Trophoblast cell (in vitro differentiated cells and primary cell): ENCODE measurements at regions not wholly inside any gene's neighbourhood (a gene's known extent, or its start where the extent isn't known, plus 50 kb on each side); places are given as distances from the start of the nearest gene placed in this dataset.
"Not testable (repeated sequence)": the region's sequence is repeated elsewhere in the genome, so short reads cannot be mapped to it uniquely, and the experiment has no call there.

ENCODE experiments used
- DNase-seq, 2 donors: peaks; one replicate each; pipeline ENCODE4 v3.0.0-alpha.2; 2016
- H2AFZ ChIP-seq: 2 replicates; pipeline ENCODE4 v1.6.1; 2013; ENCODE audit warnings: low read length, moderate library complexity, mild to moderate bottlenecking; ENCODE audit not compliant: insufficient read depth, poor library complexity
- H2AK5ac ChIP-seq: 2 replicates; pipeline ENCODE4 v1.6.1; 2013; ENCODE audit warnings: mild to moderate bottlenecking, low read length
- H2BK120ac ChIP-seq: 2 replicates; pipeline ENCODE4 v1.6.1; 2013; ENCODE audit warnings: low read length, mild to moderate bottlenecking, moderate library complexity; ENCODE audit not compliant: insufficient read depth, poor library complexity
- H2BK12ac ChIP-seq: 2 replicates; pipeline ENCODE4 v1.6.1; 2013; ENCODE audit warnings: mild to moderate bottlenecking, low read length, moderate library complexity
- H2BK5ac ChIP-seq: 2 replicates; pipeline ENCODE4 v1.6.1; 2013; ENCODE audit warnings: low read length, low read depth, moderate library complexity, mild to moderate bottlenecking; ENCODE audit not compliant: poor library complexity
- H3K14ac ChIP-seq: 2 replicates; pipeline ENCODE4 v1.6.1; 2013; ENCODE audit warnings: mild to moderate bottlenecking, low read length
- H3K18ac ChIP-seq: 2 replicates; pipeline ENCODE4 v1.6.1; 2013; ENCODE audit warnings: mild to moderate bottlenecking, low read length
- H3K23ac ChIP-seq: 2 replicates; pipeline ENCODE4 v1.6.1; 2013; ENCODE audit warnings: low read length
- H3K27ac ChIP-seq: 2 replicates; pipeline ENCODE4 v1.5.1; 2013; ENCODE audit warnings: low read depth, mild to moderate bottlenecking, inconsistent platforms, low read length, moderate library complexity
- H3K27me3 ChIP-seq: 2 replicates; pipeline ENCODE4 v1.6.1; 2013; ENCODE audit warnings: inconsistent platforms, mild to moderate bottlenecking, low read length, moderate library complexity; ENCODE audit not compliant: insufficient read depth
- H3K36me3 ChIP-seq, 2 experiments: 1 replicate in 1 of 2; 2 replicates in 1 of 2; pipeline ENCODE4 v1.6.1; 2013; ENCODE audit warnings: low read length in 2 of 2, mild to moderate bottlenecking in 2 of 2, moderate library complexity in 1 of 2; ENCODE audit not compliant: insufficient read depth in 2 of 2, control insufficient read depth in 1 of 2
- H3K4ac ChIP-seq: 2 replicates; pipeline ENCODE4 v1.6.1; 2013; ENCODE audit warnings: low read depth, mild to moderate bottlenecking, low read length, moderate library complexity
- H3K4me1 ChIP-seq, 2 experiments: 1 replicate in 1 of 2; 2 replicates in 1 of 2; pipeline ENCODE4 v1.6.1; 2013; ENCODE audit warnings: low read length in 2 of 2, mild to moderate bottlenecking in 2 of 2, moderate library complexity in 1 of 2; ENCODE audit not compliant: insufficient read depth in 2 of 2, control insufficient read depth in 1 of 2
- H3K4me2 ChIP-seq: 2 replicates; pipeline ENCODE4 v1.6.1; 2013; ENCODE audit warnings: inconsistent platforms, mild to moderate bottlenecking, low read length, moderate library complexity
- H3K4me3 ChIP-seq: 2 replicates; pipeline ENCODE4 v1.5.1; 2013; ENCODE audit warnings: mild to moderate bottlenecking, low read depth, low read length, inconsistent platforms
- H3K79me1 ChIP-seq: one replicate; pipeline ENCODE4 v1.6.1; 2013; ENCODE audit warnings: low read length
- H3K79me2 ChIP-seq: 2 replicates; pipeline ENCODE4 v1.6.1; 2013; ENCODE audit warnings: low read length, mild to moderate bottlenecking; ENCODE audit not compliant: control insufficient read depth, insufficient read depth, poor library complexity
- H3K9ac ChIP-seq: 2 replicates; pipeline ENCODE4 v1.6.1; 2013; ENCODE audit warnings: mild to moderate bottlenecking, low read length
- H3K9me3 ChIP-seq: 2 replicates; pipeline ENCODE4 v1.6.1; 2013; ENCODE audit warnings: low read depth, mild to moderate bottlenecking, control low read depth, inconsistent platforms, low read length; ENCODE audit not compliant: insufficient read depth
- H4K12ac ChIP-seq: 2 replicates; pipeline ENCODE4 v1.6.1; 2013; ENCODE audit warnings: low read depth, mild to moderate bottlenecking, low read length, moderate library complexity
- H4K8ac ChIP-seq: 2 replicates; pipeline ENCODE4 v1.6.1; 2013; ENCODE audit warnings: low read depth, mild to moderate bottlenecking, low read length, moderate library complexity
- H4K91ac ChIP-seq: one replicate; pipeline ENCODE4 v1.6.1; 2013; ENCODE audit warnings: low read depth, mild to moderate bottlenecking, low read length, moderate library complexity
- WGBS: extraction: QIAGEN DNeasy Blood & Tissue Kit; methylation state at CpG from one replicate; pipeline ENCODE4 v1.1.7; 2013; ENCODE audit warnings: missing lambda C conversion rate; ENCODE audit not compliant: insufficient read length, insufficient coverage; ENCODE audit errors: extremely low coverage; 5-methylcytosine and 5-hydroxymethylcytosine counted together

DNA sequence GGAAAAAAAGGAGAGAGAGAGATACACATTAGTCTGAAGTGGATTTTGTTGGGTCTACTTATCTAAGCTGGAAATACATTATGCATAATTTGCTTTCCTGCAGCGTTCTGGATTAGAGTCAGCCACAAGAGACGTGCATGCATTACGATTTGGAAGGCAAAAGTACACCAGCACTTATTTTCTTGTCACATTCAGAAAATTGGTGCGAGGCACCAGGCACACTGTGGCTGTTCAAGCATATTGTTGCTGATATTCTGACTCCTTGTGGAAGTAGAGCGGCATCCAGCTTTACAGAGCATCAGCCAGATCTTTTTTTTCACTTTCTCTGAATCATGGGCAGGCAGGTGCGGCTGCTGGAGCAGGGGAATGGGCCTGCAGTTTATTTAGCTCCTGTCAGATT, 905.6 kb upstream of the SPRY2 start:
- Histone ChIP-seq H4K12ac (no peak overlapping the region), H3K79me2 (no peaks in the 10 kb centered on the region), H3K9ac (no peak overlapping the region), H4K91ac (no peak overlapping the region), H2AFZ (no peak overlapping the region), H3K4me3 (no peak overlapping the region), H2AK5ac (no peak overlapping the region), H3K4ac (no peak overlapping the region), H3K36me3 (no peaks in the 10 kb centered on the region), H2BK5ac (no peak overlapping the region), H3K9me3 (no peaks in the 10 kb centered on the region), H3K27ac (no peak overlapping the region), H3K23ac (no peak overlapping the region), H3K4me2 (no peak overlapping the region), H2BK12ac (no peak overlapping the region), H3K79me1 (no peaks in the 10 kb centered on the region), H4K8ac (no peak overlapping the region), H3K27me3 (no peaks in the 10 kb centered on the region), H3K4me1 (no peaks in the 10 kb centered on the region), H2BK120ac (no peak overlapping the region), H3K18ac (no peak overlapping the region), H3K14ac (no peak overlapping the region)
- DNase-seq, result no peak
- WGBS, result no CpG with 5 or more reads among the region's 6 CpGs

- Histone ChIP-seq H2BK120ac (no peak overlapping the region), H3K27me3 (no peaks in the 10 kb centered on the region), H3K23ac (no peak overlapping the region), H3K4me2 (no peak overlapping the region), H3K79me1 (no peaks in the 10 kb centered on the region), H3K4me1 (no peaks in the 10 kb centered on the region), H2AFZ (no peak overlapping the region), H3K27ac (no peak overlapping the region), H3K36me3 (no peaks in the 10 kb centered on the region), H3K18ac (no peak overlapping the region), H3K4me3 (no peak overlapping the region), H2BK12ac (no peak overlapping the region), H3K9ac (no peak overlapping the region), H2AK5ac (no peak overlapping the region), H4K91ac (no peak overlapping the region), H3K9me3 (no peaks in the 10 kb centered on the region), H3K14ac (no peak overlapping the region), H3K4ac (no peak overlapping the region), H3K79me2 (no peaks in the 10 kb centered on the region), H4K8ac (no peak overlapping the region), H4K12ac (no peak overlapping the region), H2BK5ac (no peak overlapping the region)
- no peak for DNase-seq
- WGBS, result no CpG with 5 or more reads among the region's 1 CpG
These were observed 903.1 kb upstream of the SPRY2 start for GRCh38 chr13:81244011-81244410.

DNA sequence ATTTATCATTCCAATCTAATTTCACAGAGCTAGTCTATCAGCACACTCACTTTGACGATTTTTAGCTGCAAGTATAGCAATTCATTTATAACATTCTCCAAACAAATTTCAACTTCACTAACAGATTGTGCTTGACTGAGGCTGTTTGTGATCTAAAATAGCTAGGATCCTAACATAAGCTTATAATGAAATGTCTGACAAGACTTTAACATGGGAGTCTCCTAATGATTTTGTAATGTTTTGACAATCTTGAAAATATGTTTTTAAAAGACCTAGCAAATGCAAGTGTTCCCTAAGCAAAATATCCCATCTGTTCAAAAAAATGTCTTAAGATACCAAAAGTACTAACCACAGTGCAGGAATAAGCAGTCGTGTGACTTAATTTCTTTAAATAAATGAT, 889.5 kb upstream of the SPRY2 start:
- Histone ChIP-seq H2BK5ac (no peak overlapping the region), H3K4me3 (no peak overlapping the region), H3K27me3 (no peaks in the 10 kb centered on the region), H3K23ac (no peak overlapping the region), H3K79me2 (no peaks in the 10 kb centered on the region), H3K36me3 (no peaks in the 10 kb centered on the region), H3K9me3 (no peaks in the 10 kb centered on the region), H4K8ac (no peak overlapping the region), H2BK120ac (no peak overlapping the region), H3K9ac (no peak overlapping the region), H3K4me1 (no peaks in the 10 kb centered on the region), H3K79me1 (no peaks in the 10 kb centered on the region), H3K18ac (no peak overlapping the region), H3K4me2 (no peak overlapping the region), H3K14ac (no peak overlapping the region), H2BK12ac (no peak overlapping the region), H4K12ac (no peak overlapping the region), H2AFZ (no peak overlapping the region), H3K4ac (no peak overlapping the region), H4K91ac (no peak overlapping the region), H2AK5ac (no peak overlapping the region), H3K27ac (no peak overlapping the region)
- no CpG with 5 or more reads among the region's 2 CpGs for WGBS
- DNase-seq, result no peak

GRCh38 chr13:81226830-81227229, 885.9 kb upstream of the SPRY2 start:
- H4K8ac ChIP-seq, H3K4ac ChIP-seq, H3K4me3 ChIP-seq, H3K14ac ChIP-seq, H2BK120ac ChIP-seq, DNase-seq, H3K23ac ChIP-seq, H3K9me3 ChIP-seq, H2BK5ac ChIP-seq, H3K9ac ChIP-seq, H2AFZ ChIP-seq, H2BK12ac ChIP-seq, H3K79me1 ChIP-seq, H3K4me1 ChIP-seq, H3K79me2 ChIP-seq, H4K12ac ChIP-seq, H3K27me3 ChIP-seq, H3K27ac ChIP-seq, H2AK5ac ChIP-seq, H3K4me2 ChIP-seq, H4K91ac ChIP-seq, H3K36me3 ChIP-seq, H3K18ac ChIP-seq: not testable (repeated sequence)
- WGBS, result no CpG with 5 or more reads among the region's 4 CpGs
